Kidney epithelial cell (primary cell): ENCODE measurements at regions not wholly inside any gene's neighbourhood (a gene's known extent, or its start where the extent isn't known, plus 50 kb on each side); places are given as distances from the start of the nearest gene placed in this dataset.

Source experiments
- DNase-seq: peaks from one replicate; pipeline ENCODE4 v3.0.0-alpha.2; 2010; ENCODE audit warnings: low read depth
- H3K27me3 ChIP-seq: 2 replicates; pipeline ENCODE4 v1.6.0; 2011; ENCODE audit warnings: low read length; ENCODE audit not compliant: control insufficient read depth, insufficient read depth
- H3K36me3 ChIP-seq: 2 replicates; pipeline ENCODE4 v1.5.1; 2011; ENCODE audit warnings: low read length; ENCODE audit not compliant: control insufficient read depth, insufficient read depth
- H3K4me3 ChIP-seq: 2 replicates; pipeline ENCODE4 v1.5.1; 2011; ENCODE audit warnings: low read depth, mild to moderate bottlenecking, control low read depth, low read length
- TF ChIP-seq, protein P1 (sequence below): IDR thresholded peaks from 2 replicates; pipeline ENCODE4 v1.5.1; 2011; ENCODE audit warnings: mild to moderate bottlenecking, moderate library complexity, low read length, control low read depth, inconsistent platforms; ENCODE audit not compliant: insufficient read depth, poor library complexity, severe bottlenecking

DNA sequence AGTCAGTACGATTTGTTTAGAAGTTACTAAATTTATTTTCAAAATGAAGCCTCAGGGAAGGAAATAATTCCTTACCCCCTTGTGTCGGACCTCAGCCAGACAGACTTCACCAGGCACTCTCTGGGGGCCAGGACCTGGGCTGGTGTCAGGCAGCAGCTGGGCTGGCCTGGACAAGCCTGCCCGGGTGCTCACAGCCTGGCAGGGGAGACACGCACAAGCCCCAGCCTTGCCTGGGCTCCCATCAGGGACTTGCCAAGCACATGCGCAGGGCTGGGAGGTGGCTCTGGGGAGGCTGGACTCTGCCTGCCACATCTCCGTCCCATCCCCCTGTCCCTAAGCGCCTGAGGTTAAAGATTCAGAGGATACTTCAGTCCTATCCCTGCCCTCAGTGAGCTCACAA, 56.8 kb upstream of the HS6ST1 start:
- H3K4me3 ChIP-seq: no peak overlapping the region
- no peaks in the 10 kb centered on the region for H3K36me3 ChIP-seq
- H3K27me3 ChIP-seq: no peaks in the 10 kb centered on the region
- no peak for DNase-seq
- TF ChIP-seq, protein P1, sequence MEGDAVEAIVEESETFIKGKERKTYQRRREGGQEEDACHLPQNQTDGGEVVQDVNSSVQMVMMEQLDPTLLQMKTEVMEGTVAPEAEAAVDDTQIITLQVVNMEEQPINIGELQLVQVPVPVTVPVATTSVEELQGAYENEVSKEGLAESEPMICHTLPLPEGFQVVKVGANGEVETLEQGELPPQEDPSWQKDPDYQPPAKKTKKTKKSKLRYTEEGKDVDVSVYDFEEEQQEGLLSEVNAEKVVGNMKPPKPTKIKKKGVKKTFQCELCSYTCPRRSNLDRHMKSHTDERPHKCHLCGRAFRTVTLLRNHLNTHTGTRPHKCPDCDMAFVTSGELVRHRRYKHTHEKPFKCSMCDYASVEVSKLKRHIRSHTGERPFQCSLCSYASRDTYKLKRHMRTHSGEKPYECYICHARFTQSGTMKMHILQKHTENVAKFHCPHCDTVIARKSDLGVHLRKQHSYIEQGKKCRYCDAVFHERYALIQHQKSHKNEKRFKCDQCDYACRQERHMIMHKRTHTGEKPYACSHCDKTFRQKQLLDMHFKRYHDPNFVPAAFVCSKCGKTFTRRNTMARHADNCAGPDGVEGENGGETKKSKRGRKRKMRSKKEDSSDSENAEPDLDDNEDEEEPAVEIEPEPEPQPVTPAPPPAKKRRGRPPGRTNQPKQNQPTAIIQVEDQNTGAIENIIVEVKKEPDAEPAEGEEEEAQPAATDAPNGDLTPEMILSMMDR: no peak

DNA sequence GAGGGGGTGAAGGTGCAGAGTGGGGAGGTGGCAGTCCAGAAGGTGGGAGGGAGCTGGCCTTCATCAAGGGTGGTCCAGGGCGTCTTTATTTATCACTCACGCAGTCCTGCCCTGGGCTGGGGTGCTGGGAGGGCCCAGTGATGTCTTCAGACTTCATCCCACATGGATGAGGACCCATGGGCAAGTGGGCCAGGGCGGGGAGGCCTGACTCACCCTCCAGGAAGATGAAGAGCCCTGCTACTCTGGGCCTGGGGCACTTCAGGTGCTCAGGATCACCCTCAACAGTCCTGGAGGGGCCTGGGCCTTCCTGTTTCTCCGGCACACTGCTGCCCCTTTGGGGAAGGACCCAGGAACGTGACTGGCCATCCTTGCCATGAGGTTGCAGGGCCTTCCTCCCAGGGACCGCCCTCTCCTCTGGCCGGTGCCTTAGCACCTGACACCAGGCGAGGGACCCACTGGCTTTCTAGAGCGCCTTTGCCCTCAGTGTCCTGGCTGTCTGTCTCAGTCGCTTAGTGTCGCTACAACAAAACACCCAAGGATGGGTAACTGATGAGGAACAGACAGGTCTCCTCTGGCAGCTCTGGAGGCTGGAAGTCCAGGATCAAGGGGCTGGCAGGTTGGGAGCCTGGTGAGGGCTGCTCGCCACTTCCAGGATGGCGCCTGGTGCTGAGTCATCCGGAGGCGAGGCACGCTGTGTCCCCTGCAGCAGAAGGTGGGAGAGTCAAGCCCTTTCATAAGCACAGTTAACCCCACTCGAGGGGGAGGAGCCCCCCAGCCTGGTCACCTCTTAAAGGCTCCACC, 57.8 kb upstream of the HS6ST1 start:
- TF ChIP-seq, protein P1: no peak
- H3K36me3 ChIP-seq: no peaks in the 10 kb centered on the region
- no peak for DNase-seq
- no peak overlapping the region for H3K4me3 ChIP-seq
- H3K27me3 ChIP-seq: no peaks in the 10 kb centered on the region

GRCh38 chr2:128377071-128377910, 58.6 kb upstream of the HS6ST1 start:
- Histone ChIP-seq H3K27me3 (no peaks in the 10 kb centered on the region), H3K4me3 (no peak overlapping the region), H3K36me3 (no peaks in the 10 kb centered on the region)
- TF ChIP-seq, protein P1: no peak
- no peak for DNase-seq

- no peak for DNase-seq
- H3K27me3 ChIP-seq: no peaks in the 10 kb centered on the region
- no peak overlapping the region for H3K4me3 ChIP-seq
Measured at GRCh38 chr2:128378231-128379020, 59.8 kb upstream of the HS6ST1 start.

More at GRCh38 chr2:128378231-128379020, 59.8 kb upstream of the HS6ST1 start:
- TF ChIP-seq, protein P1: no peak
- H3K36me3 ChIP-seq: no peaks in the 10 kb centered on the region
